ENCODE measurements at regions not wholly inside any gene's neighbourhood (a gene's known extent, or its start where the extent isn't known, plus 50 kb on each side); places are given as distances from the start of the nearest gene placed in this dataset.
"Not testable (repeated sequence)": the region's sequence is repeated elsewhere in the genome, so short reads cannot be mapped to it uniquely, and the experiment has no call there.

DNA sequence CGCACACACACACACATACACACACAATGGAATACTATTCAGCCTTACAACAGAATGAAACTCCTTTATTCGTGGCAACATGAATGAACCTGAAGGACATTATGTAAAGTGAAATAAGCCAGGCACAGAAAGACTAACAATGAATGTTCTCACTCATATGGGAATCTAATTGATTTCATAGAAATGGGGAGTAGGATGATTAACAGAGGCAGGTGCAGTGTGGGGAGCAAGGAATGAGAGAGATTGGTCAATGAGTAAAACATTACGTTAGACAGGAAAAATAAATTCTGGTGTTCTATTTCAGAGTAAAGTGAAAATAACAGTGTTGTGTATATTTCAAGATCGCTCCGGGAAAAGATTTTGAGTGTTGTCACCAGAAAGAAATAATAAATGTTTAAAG lies 694.5 kb downstream of the NXPH1 start:
- ATAC-seq (ENCODE audit: insufficient number of reproducible peaks, low FRiP score, low read depth) = no peak
- DNase-seq (ENCODE audit: low spot score) = no peak

DNA sequence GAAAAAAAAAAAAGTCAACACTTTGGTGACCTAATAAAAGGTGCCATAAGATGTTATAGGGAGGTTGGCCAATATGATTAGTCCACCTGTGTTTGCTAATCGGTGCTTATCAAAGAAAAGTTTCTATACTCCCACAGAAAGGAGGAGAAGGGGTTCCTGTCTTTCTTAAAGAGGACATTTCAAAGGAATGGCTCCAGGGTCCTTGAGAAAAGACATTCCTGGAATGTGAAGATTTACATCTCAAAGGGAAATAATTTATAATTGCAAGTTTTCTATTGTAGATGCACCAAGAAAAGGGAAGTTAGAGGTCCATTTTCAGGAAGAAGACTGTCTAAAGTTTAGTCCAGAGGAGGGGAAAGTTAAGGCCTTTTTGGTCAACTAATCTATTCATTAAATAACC lies 715.3 kb downstream of the NXPH1 start:
- Histone ChIP-seq H3K4me3 (no peak overlapping the region), H3K9me3 (no peaks in the 10 kb centered on the region), H3K27ac (no peak overlapping the region), H3K4me1 (ENCODE audit: control insufficient read depth in 1 of 2, low read depth in 2 of 2) (no peaks in the 10 kb centered on the region), H3K36me3 (no peaks in the 10 kb centered on the region), H3K27me3 (replicated peaks; ENCODE audit: insufficient read depth) (no peaks in the 10 kb centered on the region)
- TF ChIP-seq, protein P1, sequence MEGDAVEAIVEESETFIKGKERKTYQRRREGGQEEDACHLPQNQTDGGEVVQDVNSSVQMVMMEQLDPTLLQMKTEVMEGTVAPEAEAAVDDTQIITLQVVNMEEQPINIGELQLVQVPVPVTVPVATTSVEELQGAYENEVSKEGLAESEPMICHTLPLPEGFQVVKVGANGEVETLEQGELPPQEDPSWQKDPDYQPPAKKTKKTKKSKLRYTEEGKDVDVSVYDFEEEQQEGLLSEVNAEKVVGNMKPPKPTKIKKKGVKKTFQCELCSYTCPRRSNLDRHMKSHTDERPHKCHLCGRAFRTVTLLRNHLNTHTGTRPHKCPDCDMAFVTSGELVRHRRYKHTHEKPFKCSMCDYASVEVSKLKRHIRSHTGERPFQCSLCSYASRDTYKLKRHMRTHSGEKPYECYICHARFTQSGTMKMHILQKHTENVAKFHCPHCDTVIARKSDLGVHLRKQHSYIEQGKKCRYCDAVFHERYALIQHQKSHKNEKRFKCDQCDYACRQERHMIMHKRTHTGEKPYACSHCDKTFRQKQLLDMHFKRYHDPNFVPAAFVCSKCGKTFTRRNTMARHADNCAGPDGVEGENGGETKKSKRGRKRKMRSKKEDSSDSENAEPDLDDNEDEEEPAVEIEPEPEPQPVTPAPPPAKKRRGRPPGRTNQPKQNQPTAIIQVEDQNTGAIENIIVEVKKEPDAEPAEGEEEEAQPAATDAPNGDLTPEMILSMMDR (IDR thresholded peaks at IDR 0.05) = no peak
- ATAC-seq (ENCODE audit: insufficient number of reproducible peaks, low FRiP score, low read depth) = no peak
- DNase-seq (ENCODE audit: low spot score) = no peak

More for the DNA sequence above, 694.5 kb downstream of the NXPH1 start:
- TF ChIP-seq, protein P1 (IDR thresholded peaks at IDR 0.05) = no peak
- H3K27me3 ChIP-seq (replicated peaks; ENCODE audit: insufficient read depth) = no peaks in the 10 kb centered on the region
- no peaks in the 10 kb centered on the region for H3K36me3 ChIP-seq
- H3K27ac ChIP-seq = no peak overlapping the region
- H3K4me3 ChIP-seq = no peak overlapping the region
- H3K4me1 ChIP-seq (ENCODE audit: control insufficient read depth in 1 of 2, low read depth in 2 of 2) = no peaks in the 10 kb centered on the region
- no peaks in the 10 kb centered on the region for H3K9me3 ChIP-seq

DNA sequence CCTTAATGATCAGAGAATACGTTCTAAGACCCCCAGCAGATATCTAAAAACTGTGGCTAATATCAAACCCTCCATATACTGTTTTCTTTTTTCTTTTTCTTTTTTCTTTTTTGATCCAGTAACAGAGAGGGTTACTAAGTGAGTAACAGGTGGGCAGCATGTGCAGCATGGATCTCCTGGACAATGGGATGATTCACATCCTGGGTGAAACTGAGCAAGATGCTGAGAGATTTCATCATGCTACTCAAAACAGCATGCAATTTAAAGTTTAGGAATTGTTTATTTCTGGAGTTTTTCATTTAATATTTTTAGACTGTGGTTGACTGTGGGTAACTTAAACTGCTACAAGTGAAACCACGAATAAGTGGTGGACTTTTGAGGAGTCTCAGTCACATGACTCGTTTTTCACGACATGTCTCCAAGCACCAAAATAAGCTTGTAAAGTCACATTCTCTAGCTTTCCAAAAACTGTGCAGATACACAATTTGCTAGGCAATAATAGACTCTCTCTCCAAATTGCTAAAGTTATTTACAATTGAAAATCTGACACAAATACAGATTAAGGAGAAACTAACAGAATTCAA lies 716.2 kb downstream of the NXPH1 start:
- TF ChIP-seq, protein P1 (IDR thresholded peaks at IDR 0.05) = no peak
- H3K27ac ChIP-seq = no peak overlapping the region
- H3K36me3 ChIP-seq = no peaks in the 10 kb centered on the region
- ATAC-seq (ENCODE audit: insufficient number of reproducible peaks, low FRiP score, low read depth) = no peak
- H3K27me3 ChIP-seq (replicated peaks; ENCODE audit: insufficient read depth) = no peaks in the 10 kb centered on the region
- H3K4me3 ChIP-seq = no peak overlapping the region
- no peak for DNase-seq (ENCODE audit: low spot score)
- no peaks in the 10 kb centered on the region for H3K4me1 ChIP-seq (ENCODE audit: control insufficient read depth in 1 of 2, low read depth in 2 of 2)
- no peaks in the 10 kb centered on the region for H3K9me3 ChIP-seq

DNA sequence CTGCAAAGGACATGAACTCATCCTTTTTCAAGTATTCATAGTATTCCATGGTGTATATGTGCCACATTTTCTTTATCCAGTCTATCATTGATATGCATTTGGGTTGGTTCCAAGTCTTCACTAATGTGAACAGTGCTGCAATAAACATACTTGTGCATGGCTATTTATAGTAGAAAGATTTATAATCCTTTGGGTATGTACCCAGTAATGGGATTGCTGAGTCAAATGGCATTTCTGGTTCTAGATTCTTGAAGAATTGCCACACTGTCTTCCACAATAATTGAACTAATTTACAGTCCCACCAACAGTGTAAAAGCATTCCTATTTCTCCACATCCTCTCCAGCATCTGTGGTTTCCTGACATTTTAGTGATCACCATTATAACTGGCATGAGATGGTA lies 730.3 kb downstream of the NXPH1 start:
- not testable (repeated sequence) for H3K27me3 ChIP-seq (replicated peaks; ENCODE audit: insufficient read depth); DNase-seq (ENCODE audit: low spot score); H3K9me3 ChIP-seq; H3K4me1 ChIP-seq (ENCODE audit: control insufficient read depth in 1 of 2, low read depth in 2 of 2); ATAC-seq (ENCODE audit: insufficient number of reproducible peaks, low FRiP score, low read depth); H3K27ac ChIP-seq; H3K4me3 ChIP-seq; H3K36me3 ChIP-seq

DNA sequence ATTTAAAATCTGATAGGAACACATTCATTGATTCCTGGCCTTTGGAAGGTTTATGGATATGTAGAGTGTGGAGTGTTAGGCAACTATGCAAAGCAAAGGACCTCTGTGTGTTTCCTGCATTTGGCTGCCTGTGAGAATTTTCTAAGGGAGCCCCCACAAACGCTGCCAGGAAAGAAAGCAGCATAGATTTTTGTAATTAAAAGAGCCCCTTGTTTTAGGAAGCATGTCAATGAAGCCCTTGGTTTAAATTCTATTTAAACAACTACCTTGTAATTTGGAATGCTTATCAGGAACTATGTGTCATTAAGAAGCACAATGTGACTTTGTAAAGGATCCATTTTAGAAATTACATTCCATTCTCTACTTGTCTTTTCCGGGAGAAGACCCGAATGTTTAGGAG lies 742.5 kb downstream of the NXPH1 start:
- no peak for DNase-seq (ENCODE audit: low spot score)
- Histone ChIP-seq H3K4me1 (ENCODE audit: control insufficient read depth in 1 of 2, low read depth in 2 of 2) (no peaks in the 10 kb centered on the region), H3K27me3 (replicated peaks; ENCODE audit: insufficient read depth) (no peaks in the 10 kb centered on the region), H3K9me3 (no peaks in the 10 kb centered on the region), H3K36me3 (no peaks in the 10 kb centered on the region), H3K4me3 (no peak overlapping the region), H3K27ac (no peak overlapping the region)
- no peak for ATAC-seq (ENCODE audit: insufficient number of reproducible peaks, low FRiP score, low read depth)
- TF ChIP-seq, protein P1 (IDR thresholded peaks at IDR 0.05) = no peak

DNA sequence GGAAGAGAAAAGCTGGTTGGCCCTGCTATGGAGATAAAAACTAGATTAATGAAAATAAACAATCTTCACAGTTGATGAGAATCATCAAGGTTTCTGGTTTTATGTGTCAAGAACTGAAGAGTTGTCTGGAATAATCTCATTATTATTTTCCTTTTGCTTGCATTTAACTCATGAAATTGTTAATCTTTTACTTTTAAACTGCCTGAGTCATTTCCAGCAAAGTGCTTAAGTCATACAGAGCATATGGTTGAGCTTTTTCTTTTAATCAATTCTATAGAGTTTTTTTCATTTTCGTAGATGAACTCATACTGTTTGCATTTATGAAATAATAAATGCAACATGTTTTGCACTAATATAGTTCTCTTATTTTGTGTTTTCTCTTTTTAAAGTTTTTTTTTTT lies 747.9 kb downstream of the NXPH1 start:
- Histone ChIP-seq H3K27ac (no peak overlapping the region), H3K4me3 (no peak overlapping the region), H3K9me3 (no peaks in the 10 kb centered on the region), H3K27me3 (replicated peaks; ENCODE audit: insufficient read depth) (no peaks in the 10 kb centered on the region), H3K4me1 (ENCODE audit: control insufficient read depth in 1 of 2, low read depth in 2 of 2) (no peaks in the 10 kb centered on the region), H3K36me3 (no peaks in the 10 kb centered on the region)
- DNase-seq (ENCODE audit: low spot score) (no peak), ATAC-seq (ENCODE audit: insufficient number of reproducible peaks, low FRiP score, low read depth) (no peak)
- TF ChIP-seq, protein P1 (IDR thresholded peaks at IDR 0.05) = no peak

Data from thoracic aorta (tissue), 2 donors.